ENCODE measurements at regions not wholly inside any gene's neighbourhood (a gene's known extent, or its start where the extent isn't known, plus 50 kb on each side); places are given as distances from the start of the nearest gene placed in this dataset.

- no peaks in the 10 kb centered on the region for H3K27me3 ChIP-seq (replicated peaks; ENCODE audit: insufficient read depth)
- H3K4me1 ChIP-seq (replicated peaks), result no peaks in the 10 kb centered on the region
- WGBS, result 72% methylated on average over 3 of the region's 3 CpGs
- H3K36me3 ChIP-seq, result no peaks in the 10 kb centered on the region
- H3K4me3 ChIP-seq, result no peak overlapping the region
- no peaks in the 10 kb centered on the region for H3K9me3 ChIP-seq
- DNase-seq (ENCODE audit: low spot score), result no peak
- TF ChIP-seq CTCF (IDR thresholded peaks at IDR 0.05) (no peak), POLR2AphosphoS5 (IDR thresholded peaks at IDR 0.05) (no peak)
- no peak overlapping the region for H3K27ac ChIP-seq
- intact Hi-C loops (cut with DNase I), result no loop called here
Measured at GRCh38 chr7:142592664-142593063, 156.6 kb upstream of the PRSS1 start.

GRCh38 chr7:142592231-142592630 is 157.0 kb upstream of the PRSS1 start:
- H3K4me1 ChIP-seq (replicated peaks), result no peaks in the 10 kb centered on the region
- 64% methylated on average over 2 of the region's 2 CpGs for WGBS

GRCh38 chr7:142590830-142591457 is 158.3 kb upstream of the PRSS1 start:
- Histone ChIP-seq H3K9me3 (no peaks in the 10 kb centered on the region), H3K27ac (no peak overlapping the region), H3K36me3 (no peaks in the 10 kb centered on the region), H3K4me1 (replicated peaks) (no peaks in the 10 kb centered on the region), H3K27me3 (replicated peaks; ENCODE audit: insufficient read depth) (no peaks in the 10 kb centered on the region), H3K4me3 (no peak overlapping the region)
- TF ChIP-seq POLR2A (IDR thresholded peaks at IDR 0.05) (no peak), POLR2AphosphoS5 (IDR thresholded peaks at IDR 0.05) (no peak), CTCF (IDR thresholded peaks at IDR 0.05) (no peak)
- intact Hi-C loops (cut with DNase I), result no loop called here
- WGBS, result 59% methylated on average over 2 of the region's 2 CpGs
- DNase-seq (ENCODE audit: low spot score), result no peak

More at GRCh38 chr7:142592231-142592630, 157.0 kb upstream of the PRSS1 start:
- Histone ChIP-seq H3K36me3 (no peaks in the 10 kb centered on the region), H3K9me3 (no peaks in the 10 kb centered on the region), H3K27ac (no peak overlapping the region), H3K4me3 (no peak overlapping the region), H3K27me3 (replicated peaks; ENCODE audit: insufficient read depth) (no peaks in the 10 kb centered on the region)
- TF ChIP-seq POLR2A (IDR thresholded peaks at IDR 0.05) (no peak), POLR2AphosphoS5 (IDR thresholded peaks at IDR 0.05) (no peak), CTCF (IDR thresholded peaks at IDR 0.05) (no peak)
- intact Hi-C loops (cut with DNase I), result no loop called here
- DNase-seq (ENCODE audit: low spot score), result no peak

GRCh38 chr7:142590077-142590476 is 159.2 kb upstream of the PRSS1 start:
- TF ChIP-seq CTCF (IDR thresholded peaks at IDR 0.05) (no peak), POLR2A (IDR thresholded peaks at IDR 0.05) (no peak), POLR2AphosphoS5 (IDR thresholded peaks at IDR 0.05) (no peak)
- DNase-seq (ENCODE audit: low spot score), result no peak
- Histone ChIP-seq H3K4me3 (no peak overlapping the region), H3K27ac (no peak overlapping the region), H3K9me3 (no peaks in the 10 kb centered on the region), H3K4me1 (replicated peaks) (no peaks in the 10 kb centered on the region), H3K36me3 (no peaks in the 10 kb centered on the region), H3K27me3 (replicated peaks; ENCODE audit: insufficient read depth) (no peaks in the 10 kb centered on the region)
- intact Hi-C loops (cut with DNase I), result no loop called here
- 76% methylated on average over 4 of the region's 4 CpGs for WGBS

GRCh38 chr7:142587578-142588191 is 161.6 kb upstream of the PRSS1 start:
- no peak overlapping the region for H3K27ac ChIP-seq

More at GRCh38 chr7:142587578-142588191, 161.6 kb upstream of the PRSS1 start:
- TF ChIP-seq CTCF (IDR thresholded peaks at IDR 0.05) (peak in 1 of 4 experiments; percentile 30), POLR2A (IDR thresholded peaks at IDR 0.05) (no peak)
- Histone ChIP-seq H3K4me3 (no peak overlapping the region), H3K27me3 (replicated peaks; ENCODE audit: insufficient read depth) (no peaks in the 10 kb centered on the region), H3K36me3 (no peaks in the 10 kb centered on the region), H3K9me3 (no peaks in the 10 kb centered on the region), H3K4me1 (replicated peaks) (no peaks in the 10 kb centered on the region)
- WGBS, result 61% methylated on average over 5 of the region's 5 CpGs
- intact Hi-C loops (cut with DNase I), result no loop called here
- DNase-seq (ENCODE audit: low spot score), result no peak
